Ectodermal cell (in vitro differentiated cells): ENCODE measurements at regions not wholly inside any gene's neighbourhood (a gene's known extent, or its start where the extent isn't known, plus 50 kb on each side); places are given as distances from the start of the nearest gene placed in this dataset.

ENCODE experiments used
- H3K27ac ChIP-seq: 2 replicates; pipeline ENCODE4 v1.7.0; 2013; ENCODE audit warnings: mild to moderate bottlenecking, low read depth, low read length; ENCODE audit not compliant: insufficient read depth, poor library complexity, severe bottlenecking
- H3K27me3 ChIP-seq: 2 replicates; pipeline ENCODE4 v1.7.0; 2013; ENCODE audit warnings: mild to moderate bottlenecking, low read length; ENCODE audit not compliant: insufficient read depth, control insufficient read depth, poor library complexity, severe bottlenecking
- H3K36me3 ChIP-seq: one replicate; pipeline ENCODE4 v1.7.0; 2013; ENCODE audit warnings: low read length; ENCODE audit not compliant: control insufficient read depth, insufficient read depth
- H3K4me1 ChIP-seq: one replicate; pipeline ENCODE4 v1.7.0; 2013; ENCODE audit warnings: low read length; ENCODE audit not compliant: control insufficient read depth, insufficient read depth
- H3K4me3 ChIP-seq: 2 replicates; pipeline ENCODE4 v1.7.0; 2013; ENCODE audit warnings: low read depth, low read length, control low read depth; ENCODE audit not compliant: insufficient read depth
- H3K9me3 ChIP-seq: 2 replicates; pipeline ENCODE4 v1.7.0; 2013; ENCODE audit warnings: mild to moderate bottlenecking, low read length, moderate library complexity; ENCODE audit not compliant: control insufficient read depth
- WGBS, 2 experiments: methylation state at CpG; one replicate each; pipeline ENCODE4 v1.1.7; 2013; ENCODE audit warnings: missing lambda C conversion rate in 2 of 2; 5-methylcytosine and 5-hydroxymethylcytosine counted together

- H3K4me1 ChIP-seq = peaks cover 18% of the 10 kb centered on the region
- H3K9me3 ChIP-seq = no peaks in the 10 kb centered on the region
- no peaks in the 10 kb centered on the region for H3K36me3 ChIP-seq
- peaks cover 32% of the 10 kb centered on the region for H3K27me3 ChIP-seq
- H3K27ac ChIP-seq = no peak overlapping the region
- no peak overlapping the region for H3K4me3 ChIP-seq
- 88 to 94% methylated on average over 4 of the region's 4 CpGs for WGBS, 2 experiments
Observed at GRCh38 chr3:127451321-127451720, 139.2 kb downstream of the TPRA1 start.

GRCh38 chr3:127450331-127450730 is 140.2 kb downstream of the TPRA1 start:
- Histone ChIP-seq H3K9me3 (no peaks in the 10 kb centered on the region), H3K27me3 (peaks cover 23% of the 10 kb centered on the region), H3K4me1 (peaks cover 12% of the 10 kb centered on the region), H3K27ac (no peak overlapping the region), H3K36me3 (no peaks in the 10 kb centered on the region), H3K4me3 (no peak overlapping the region)
- 95 to 97% methylated on average over 8 of the region's 8 CpGs for WGBS, 2 experiments

- Histone ChIP-seq H3K4me1 (peaks cover 12% of the 10 kb centered on the region), H3K36me3 (no peaks in the 10 kb centered on the region), H3K27me3 (peaks cover 16% of the 10 kb centered on the region), H3K27ac (no peak overlapping the region), H3K4me3 (no peak overlapping the region), H3K9me3 (no peaks in the 10 kb centered on the region)
- WGBS, 2 experiments = 84 to 86% methylated on average over 8 of the region's 8 CpGs
Observed at GRCh38 chr3:127449486-127450212, 140.9 kb downstream of the TPRA1 start.

- 94 to 96% methylated on average over 3 of the region's 3 CpGs for WGBS, 2 experiments
- H3K4me1 ChIP-seq = peaks cover 12% of the 10 kb centered on the region
- peaks cover 6% of the 10 kb centered on the region for H3K27me3 ChIP-seq
- no peak overlapping the region for H3K27ac ChIP-seq
- H3K4me3 ChIP-seq = no peak overlapping the region
- H3K36me3 ChIP-seq = no peaks in the 10 kb centered on the region
- H3K9me3 ChIP-seq = no peaks in the 10 kb centered on the region
Observed at GRCh38 chr3:127448671-127449070, 141.9 kb downstream of the TPRA1 start.

GRCh38 chr3:127448161-127448561 is 142.4 kb downstream of the TPRA1 start:
- Histone ChIP-seq H3K36me3 (no peaks in the 10 kb centered on the region), H3K4me1 (peaks cover 12% of the 10 kb centered on the region), H3K9me3 (no peaks in the 10 kb centered on the region), H3K4me3 (no peak overlapping the region), H3K27me3 (peaks cover 1% of the 10 kb centered on the region), H3K27ac (no peak overlapping the region)
- WGBS, 2 experiments = 91% methylated on average over 3 of the region's 3 CpGs

GRCh38 chr3:127446756-127447155 is 143.8 kb downstream of the TPRA1 start:
- no peaks in the 10 kb centered on the region for H3K36me3 ChIP-seq
- no peak overlapping the region for H3K27ac ChIP-seq
- H3K9me3 ChIP-seq = no peaks in the 10 kb centered on the region
- peaks cover 3% of the 10 kb centered on the region for H3K4me1 ChIP-seq
- no peak overlapping the region for H3K4me3 ChIP-seq
- H3K27me3 ChIP-seq = no peaks in the 10 kb centered on the region
- 94 to 98% methylated on average over 4 of the region's 4 CpGs for WGBS, 2 experiments

- H3K4me3 ChIP-seq = no peak overlapping the region
- no peak overlapping the region for H3K27ac ChIP-seq
- no peaks in the 10 kb centered on the region for H3K27me3 ChIP-seq
- 90% methylated on average over 14 of the region's 14 CpGs for WGBS, 2 experiments
- H3K36me3 ChIP-seq = no peaks in the 10 kb centered on the region
- H3K9me3 ChIP-seq = no peaks in the 10 kb centered on the region
- H3K4me1 ChIP-seq = no peaks in the 10 kb centered on the region
Observed at GRCh38 chr3:127445581-127446343, 144.8 kb downstream of the TPRA1 start.

GRCh38 chr3:127444761-127445160 is 145.8 kb downstream of the TPRA1 start:
- H3K36me3 ChIP-seq = no peaks in the 10 kb centered on the region
- H3K9me3 ChIP-seq = no peaks in the 10 kb centered on the region
- 87 to 95% methylated on average over 2 of the region's 2 CpGs for WGBS, 2 experiments
- H3K27ac ChIP-seq = no peak overlapping the region
- no peak overlapping the region for H3K4me3 ChIP-seq
- H3K27me3 ChIP-seq = no peaks in the 10 kb centered on the region
- H3K4me1 ChIP-seq = no peaks in the 10 kb centered on the region

GRCh38 chr3:127443581-127444375 is 146.8 kb downstream of the TPRA1 start:
- H3K4me1 ChIP-seq = no peaks in the 10 kb centered on the region
- no peaks in the 10 kb centered on the region for H3K27me3 ChIP-seq
- H3K4me3 ChIP-seq = no peak overlapping the region
- H3K27ac ChIP-seq = no peak overlapping the region
- H3K9me3 ChIP-seq = no peaks in the 10 kb centered on the region
- H3K36me3 ChIP-seq = no peaks in the 10 kb centered on the region
- WGBS, 2 experiments = 94% methylated on average over 15 of the region's 15 CpGs

GRCh38 chr3:127442506-127442905 is 148.0 kb downstream of the TPRA1 start:
- no peak overlapping the region for H3K4me3 ChIP-seq

More at GRCh38 chr3:127442506-127442905, 148.0 kb downstream of the TPRA1 start:
- Histone ChIP-seq H3K36me3 (no peaks in the 10 kb centered on the region), H3K27me3 (no peaks in the 10 kb centered on the region), H3K4me1 (no peaks in the 10 kb centered on the region), H3K27ac (no peak overlapping the region), H3K9me3 (no peaks in the 10 kb centered on the region)
- 85 to 87% methylated on average over 4 to 5 of the region's 5 CpGs for WGBS, 2 experiments
